Progenitor cell of endocrine pancreas (in vitro differentiated cells): ENCODE measurements at regions not wholly inside any gene's neighbourhood (a gene's known extent, or its start where the extent isn't known, plus 50 kb on each side); places are given as distances from the start of the nearest gene placed in this dataset.

ENCODE experiments used
- DNase-seq: peaks from one replicate; pipeline ENCODE4 v3.0.0; 2021; ENCODE audit warnings: low spot score; ENCODE audit not compliant: unreplicated experiment
- H3K27ac Mint-ChIP-seq: 2 replicates; pipeline ENCODE4 v1.8.0; 2021; ENCODE audit warnings: mild to moderate bottlenecking, moderate library complexity, mixed read lengths
- H3K27me3 Mint-ChIP-seq: 2 replicates; pipeline ENCODE4 v1.8.0; 2021; ENCODE audit warnings: mixed read lengths
- H3K36me3 Mint-ChIP-seq: 2 replicates; pipeline ENCODE4 v1.8.0; 2022; ENCODE audit warnings: mixed read lengths; ENCODE audit not compliant: insufficient read depth
- H3K4me1 Mint-ChIP-seq: 2 replicates; pipeline ENCODE4 v1.8.0; 2021; ENCODE audit warnings: low read depth, mixed read lengths
- H3K4me3 Mint-ChIP-seq: 2 replicates; pipeline ENCODE4 v1.8.0; 2021; ENCODE audit warnings: low read depth, mild to moderate bottlenecking, moderate library complexity, mixed read lengths
- H3K9me3 Mint-ChIP-seq: 2 replicates; pipeline ENCODE4 v1.8.0; 2021; ENCODE audit warnings: low read depth, mixed read lengths
- TF ChIP-seq, protein P1 (sequence below): fragments of 200-600 bp; sonication (generic); IDR thresholded peaks from one replicate; pipeline ENCODE4 v1.5.0; 2021; ENCODE audit warnings: antibody characterized with exemption, mild to moderate bottlenecking; ENCODE audit not compliant: unreplicated experiment

GRCh38 chr3:159917141-159917540 lies 71.5 kb upstream of the IL12A start:
- DNase-seq, result no peak
- H3K36me3 Mint-ChIP-seq, result no peaks in the 10 kb centered on the region
- H3K9me3 Mint-ChIP-seq, result peaks cover 3% of the 10 kb centered on the region
- H3K4me3 Mint-ChIP-seq, result no peak overlapping the region
- H3K27me3 Mint-ChIP-seq, result no peaks in the 10 kb centered on the region
- TF ChIP-seq, protein P1, sequence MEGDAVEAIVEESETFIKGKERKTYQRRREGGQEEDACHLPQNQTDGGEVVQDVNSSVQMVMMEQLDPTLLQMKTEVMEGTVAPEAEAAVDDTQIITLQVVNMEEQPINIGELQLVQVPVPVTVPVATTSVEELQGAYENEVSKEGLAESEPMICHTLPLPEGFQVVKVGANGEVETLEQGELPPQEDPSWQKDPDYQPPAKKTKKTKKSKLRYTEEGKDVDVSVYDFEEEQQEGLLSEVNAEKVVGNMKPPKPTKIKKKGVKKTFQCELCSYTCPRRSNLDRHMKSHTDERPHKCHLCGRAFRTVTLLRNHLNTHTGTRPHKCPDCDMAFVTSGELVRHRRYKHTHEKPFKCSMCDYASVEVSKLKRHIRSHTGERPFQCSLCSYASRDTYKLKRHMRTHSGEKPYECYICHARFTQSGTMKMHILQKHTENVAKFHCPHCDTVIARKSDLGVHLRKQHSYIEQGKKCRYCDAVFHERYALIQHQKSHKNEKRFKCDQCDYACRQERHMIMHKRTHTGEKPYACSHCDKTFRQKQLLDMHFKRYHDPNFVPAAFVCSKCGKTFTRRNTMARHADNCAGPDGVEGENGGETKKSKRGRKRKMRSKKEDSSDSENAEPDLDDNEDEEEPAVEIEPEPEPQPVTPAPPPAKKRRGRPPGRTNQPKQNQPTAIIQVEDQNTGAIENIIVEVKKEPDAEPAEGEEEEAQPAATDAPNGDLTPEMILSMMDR, result no peak
- no peak overlapping the region for H3K27ac Mint-ChIP-seq
- H3K4me1 Mint-ChIP-seq, result peaks cover 12% of the 10 kb centered on the region

DNA sequence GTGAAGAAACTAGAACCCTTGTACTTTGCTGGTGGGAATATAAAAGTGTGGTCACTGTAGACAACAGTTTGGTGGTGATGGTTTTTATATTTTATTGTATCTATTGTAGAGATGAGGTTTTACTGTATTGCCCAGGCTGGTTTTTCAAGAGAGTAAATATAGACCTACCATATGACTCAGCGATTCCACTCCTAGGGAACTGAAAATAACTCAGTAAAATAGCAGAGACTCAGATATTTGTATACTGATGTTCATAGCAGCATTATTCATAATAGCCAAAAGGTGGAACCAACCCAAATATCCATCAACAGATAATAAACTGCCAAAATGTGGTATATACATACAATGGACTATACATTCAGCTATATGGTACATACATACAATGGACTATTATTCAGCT lies 68.8 kb upstream of the IL12A start:
- TF ChIP-seq, protein P1, result no peak
- no peak overlapping the region for H3K4me3 Mint-ChIP-seq
- DNase-seq, result no peak
- H3K36me3 Mint-ChIP-seq, result no peaks in the 10 kb centered on the region
- no peak overlapping the region for H3K27ac Mint-ChIP-seq
- peaks cover 3% of the 10 kb centered on the region for H3K9me3 Mint-ChIP-seq
- H3K27me3 Mint-ChIP-seq, result no peaks in the 10 kb centered on the region
- peaks cover 1% of the 10 kb centered on the region for H3K4me1 Mint-ChIP-seq

- H3K36me3 Mint-ChIP-seq, result no peaks in the 10 kb centered on the region
- no peak for DNase-seq
- TF ChIP-seq, protein P1, result no peak
- no peaks in the 10 kb centered on the region for H3K4me1 Mint-ChIP-seq
- H3K27me3 Mint-ChIP-seq, result no peaks in the 10 kb centered on the region
- no peak overlapping the region for H3K4me3 Mint-ChIP-seq
- peaks cover 3% of the 10 kb centered on the region for H3K9me3 Mint-ChIP-seq
- no peak overlapping the region for H3K27ac Mint-ChIP-seq
These were observed 66.3 kb upstream of the IL12A start for GRCh38 chr3:159922193-159922840.

DNA sequence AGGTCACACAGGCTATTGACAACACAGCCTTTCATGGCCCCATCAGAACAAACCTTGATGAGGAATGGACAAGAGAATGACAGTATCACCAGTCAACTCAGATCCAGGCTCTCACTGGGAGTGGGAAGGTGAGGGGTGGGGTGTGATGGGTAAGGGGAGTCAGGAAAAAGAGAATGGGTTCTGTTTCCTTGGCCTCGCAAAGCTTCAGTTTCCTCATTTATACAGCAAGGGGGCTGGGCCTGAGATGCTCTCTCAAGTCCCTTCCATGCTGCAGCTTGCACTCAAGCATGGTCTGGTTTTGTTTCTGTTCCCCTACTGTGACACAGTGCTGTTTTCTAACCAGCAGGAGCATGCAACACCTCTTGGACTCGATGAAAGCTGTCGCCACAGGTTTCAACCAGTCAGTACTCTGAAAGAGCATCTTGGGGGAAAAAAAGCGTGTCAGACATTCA lies 65.7 kb upstream of the IL12A start:
- TF ChIP-seq, protein P1, result no peak
- H3K36me3 Mint-ChIP-seq, result no peaks in the 10 kb centered on the region
- DNase-seq, result no peak
- H3K27ac Mint-ChIP-seq, result no peak overlapping the region
- peaks cover 3% of the 10 kb centered on the region for H3K9me3 Mint-ChIP-seq
- no peaks in the 10 kb centered on the region for H3K27me3 Mint-ChIP-seq
- H3K4me1 Mint-ChIP-seq, result no peaks in the 10 kb centered on the region
- H3K4me3 Mint-ChIP-seq, result no peak overlapping the region

GRCh38 chr3:159923336-159923735 lies 65.3 kb upstream of the IL12A start:
- H3K4me3 Mint-ChIP-seq, result no peak overlapping the region
- H3K4me1 Mint-ChIP-seq, result no peaks in the 10 kb centered on the region
- no peak overlapping the region for H3K27ac Mint-ChIP-seq
- no peaks in the 10 kb centered on the region for H3K36me3 Mint-ChIP-seq
- DNase-seq, result no peak
- no peaks in the 10 kb centered on the region for H3K27me3 Mint-ChIP-seq
- TF ChIP-seq, protein P1, result no peak
- peaks cover 3% of the 10 kb centered on the region for H3K9me3 Mint-ChIP-seq
